Stimulated activated CD4-positive, alpha-beta T cell treated with anti-CD3 and anti-CD28 coated beads, Interleukin-4, amount 100 ng/mL, for 24 hours (primary cell): ENCODE measurements at regions not wholly inside any gene's neighbourhood (a gene's known extent, or its start where the extent isn't known, plus 50 kb on each side); places are given as distances from the start of the nearest gene placed in this dataset.

Source experiments
- DNase-seq: peaks from one replicate; pipeline ENCODE4 v3.0.0-alpha.2; 2020

- DNase-seq: no peak
Observed at GRCh38 chr5:165795073-165795472, 2289.7 kb downstream of the MAT2B start.

GRCh38 chr5:165805756-165806155 lies 2300.3 kb downstream of the MAT2B start:
- DNase-seq: no peak

- no peak for DNase-seq
Observed at GRCh38 chr5:165808335-165808734, 2302.9 kb downstream of the MAT2B start.

- no peak for DNase-seq
Observed at GRCh38 chr5:165809914-165810313, 2304.5 kb downstream of the MAT2B start.

- no peak for DNase-seq
Observed at GRCh38 chr5:165829504-165829903, 2324.1 kb downstream of the MAT2B start.

GRCh38 chr5:165834891-165835290 lies 2329.5 kb downstream of the MAT2B start:
- DNase-seq: no peak

GRCh38 chr5:165836046-165836445 lies 2330.6 kb downstream of the MAT2B start:
- no peak for DNase-seq

GRCh38 chr5:165837286-165837685 lies 2331.9 kb downstream of the MAT2B start:
- DNase-seq: no peak

GRCh38 chr5:165844571-165844970 lies 2339.2 kb downstream of the MAT2B start:
- DNase-seq: no peak

- no peak for DNase-seq
Observed at GRCh38 chr5:165858118-165858517, 2352.7 kb downstream of the MAT2B start.

- DNase-seq: no peak
Observed at GRCh38 chr5:165859251-165859650, 2353.8 kb downstream of the MAT2B start.

GRCh38 chr5:165863239-165863638 lies 2357.8 kb downstream of the MAT2B start:
- no peak for DNase-seq

- DNase-seq: no peak
Observed at GRCh38 chr5:165871291-165871690, 2365.9 kb downstream of the MAT2B start.

- no peak for DNase-seq
Observed at GRCh38 chr5:165874851-165875250, 2369.4 kb downstream of the MAT2B start.

- DNase-seq: no peak
Observed at GRCh38 chr5:165876538-165876937, 2371.1 kb downstream of the MAT2B start.

- no peak for DNase-seq
Observed at GRCh38 chr5:165877475-165877874, 2372.1 kb downstream of the MAT2B start.

- no peak for DNase-seq
Observed at GRCh38 chr5:165881259-165881658, 2375.8 kb downstream of the MAT2B start.

GRCh38 chr5:165882099-165882498 lies 2376.7 kb downstream of the MAT2B start:
- no peak for DNase-seq

- no peak for DNase-seq
Observed at GRCh38 chr5:165885623-165886350, 2380.4 kb downstream of the MAT2B start.

GRCh38 chr5:165887147-165887546 lies 2381.7 kb downstream of the MAT2B start:
- no peak for DNase-seq

- no peak for DNase-seq
Observed at GRCh38 chr5:165892383-165892782, 2387.0 kb downstream of the MAT2B start.

GRCh38 chr5:165894916-165895315 lies 2389.5 kb downstream of the MAT2B start:
- no peak for DNase-seq

- no peak for DNase-seq
Observed at GRCh38 chr5:165903835-165904234, 2387.6 kb upstream of the WWC1 start.

- DNase-seq: no peak
Observed at GRCh38 chr5:165906871-165907270, 2384.6 kb upstream of the WWC1 start.

- DNase-seq: no peak
Observed at GRCh38 chr5:165913059-165913458, 2378.4 kb upstream of the WWC1 start.
